ENCODE measurements at regions not wholly inside any gene's neighbourhood (a gene's known extent, or its start where the extent isn't known, plus 50 kb on each side); places are given as distances from the start of the nearest gene placed in this dataset.
"Not testable (repeated sequence)": the region's sequence is repeated elsewhere in the genome, so short reads cannot be mapped to it uniquely, and the experiment has no call there.

- no peak for DNase-seq (ENCODE audit: low read depth)
- POLR2A ChIA-PET = no interaction called here
- no peak overlapping the region for H3K4me3 ChIP-seq (ENCODE audit: low read depth, low read length)
- H3K36me3 ChIP-seq (ENCODE audit: control insufficient read depth, insufficient read depth, low read length) = no peaks in the 10 kb centered on the region
- CTCF ChIA-PET = interaction anchor here (1.0 kb wide), 1 partner anchor 59 kb away, joined by 3 read pairs; no protein-coding TSS in a partner anchor
- H3K27me3 ChIP-seq (ENCODE audit: control insufficient read depth, insufficient read depth, low read length) = no peaks in the 10 kb centered on the region
- TF ChIP-seq, protein P1, sequence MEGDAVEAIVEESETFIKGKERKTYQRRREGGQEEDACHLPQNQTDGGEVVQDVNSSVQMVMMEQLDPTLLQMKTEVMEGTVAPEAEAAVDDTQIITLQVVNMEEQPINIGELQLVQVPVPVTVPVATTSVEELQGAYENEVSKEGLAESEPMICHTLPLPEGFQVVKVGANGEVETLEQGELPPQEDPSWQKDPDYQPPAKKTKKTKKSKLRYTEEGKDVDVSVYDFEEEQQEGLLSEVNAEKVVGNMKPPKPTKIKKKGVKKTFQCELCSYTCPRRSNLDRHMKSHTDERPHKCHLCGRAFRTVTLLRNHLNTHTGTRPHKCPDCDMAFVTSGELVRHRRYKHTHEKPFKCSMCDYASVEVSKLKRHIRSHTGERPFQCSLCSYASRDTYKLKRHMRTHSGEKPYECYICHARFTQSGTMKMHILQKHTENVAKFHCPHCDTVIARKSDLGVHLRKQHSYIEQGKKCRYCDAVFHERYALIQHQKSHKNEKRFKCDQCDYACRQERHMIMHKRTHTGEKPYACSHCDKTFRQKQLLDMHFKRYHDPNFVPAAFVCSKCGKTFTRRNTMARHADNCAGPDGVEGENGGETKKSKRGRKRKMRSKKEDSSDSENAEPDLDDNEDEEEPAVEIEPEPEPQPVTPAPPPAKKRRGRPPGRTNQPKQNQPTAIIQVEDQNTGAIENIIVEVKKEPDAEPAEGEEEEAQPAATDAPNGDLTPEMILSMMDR (IDR thresholded peaks at IDR 0.05; ENCODE audit: insufficient read depth, low read depth, low read length) = no peak
Observed at GRCh38 chr6:106745824-106746582, 116.6 kb downstream of the QRSL1 start.

DNA sequence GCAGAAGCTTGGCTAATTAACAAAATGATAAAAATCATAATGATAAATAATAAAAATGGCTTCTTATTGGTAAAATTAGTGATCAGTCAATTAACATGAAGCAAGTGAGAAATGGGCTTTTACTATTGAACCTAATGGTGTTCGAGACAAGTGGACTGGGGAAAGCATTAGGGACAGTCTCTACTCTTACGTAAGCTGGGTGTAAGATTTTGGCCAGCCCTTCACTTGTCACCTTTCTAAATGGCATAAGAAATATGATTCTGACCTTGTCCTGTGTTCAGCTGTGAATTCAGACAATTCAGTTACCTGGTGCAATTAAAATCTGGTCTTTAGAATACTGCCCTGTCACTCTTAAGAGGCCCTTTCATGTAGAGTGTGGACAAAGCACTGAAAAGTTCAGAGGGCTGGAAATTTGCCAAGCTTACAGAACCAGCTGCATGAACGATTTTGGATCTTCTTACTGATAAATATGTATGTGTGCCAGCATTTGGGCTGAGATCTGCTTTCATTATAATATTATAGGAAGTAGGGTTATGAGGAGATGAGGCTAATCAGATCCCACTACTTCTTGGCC lies 115.9 kb downstream of the QRSL1 start:
- no peaks in the 10 kb centered on the region for H3K36me3 ChIP-seq (ENCODE audit: control insufficient read depth, insufficient read depth, low read length)
- TF ChIP-seq, protein P1 (IDR thresholded peaks at IDR 0.05; ENCODE audit: insufficient read depth, low read depth, low read length) = no peak
- DNase-seq (ENCODE audit: low read depth) = no peak
- H3K27me3 ChIP-seq (ENCODE audit: control insufficient read depth, insufficient read depth, low read length) = no peaks in the 10 kb centered on the region; the same call in 1 of the 2 replicates
- no peak overlapping the region for H3K4me3 ChIP-seq (ENCODE audit: low read depth, low read length)
- POLR2A ChIA-PET = no interaction called here
- CTCF ChIA-PET = interaction anchor here (0.5 kb wide), 1 partner anchor 1236 kb away, joined by 3 read pairs; no protein-coding TSS in a partner anchor

DNA sequence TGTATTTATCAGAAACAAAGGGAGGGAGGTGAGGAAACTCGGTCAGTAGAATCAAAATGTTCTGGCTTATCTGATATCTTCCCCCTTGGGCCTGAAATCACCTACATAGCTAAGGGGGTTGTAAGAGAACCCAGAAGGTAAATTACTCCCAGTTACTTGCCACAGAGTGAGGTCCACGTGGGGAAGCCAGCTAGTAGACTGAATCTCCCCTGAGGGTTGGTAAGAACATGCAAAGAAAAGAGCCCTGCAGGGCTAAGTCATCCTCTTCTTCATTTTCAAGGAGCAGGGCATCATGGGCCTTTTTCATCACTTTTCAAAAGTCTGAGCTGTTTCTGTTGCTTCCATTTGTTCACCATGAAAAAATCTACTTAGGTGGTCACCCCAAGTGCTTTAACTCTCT lies 115.4 kb downstream of the QRSL1 start:
- ChIA-PET POLR2A (no interaction called here), CTCF (interaction anchor here (0.5 kb wide), 1 partner anchor 1236 kb away, joined by 3 read pairs; no protein-coding TSS in a partner anchor)
- H3K4me3 ChIP-seq (ENCODE audit: low read depth, low read length) = no peak overlapping the region
- no peaks in the 10 kb centered on the region for H3K36me3 ChIP-seq (ENCODE audit: control insufficient read depth, insufficient read depth, low read length)
- TF ChIP-seq, protein P1 (IDR thresholded peaks at IDR 0.05; ENCODE audit: insufficient read depth, low read depth, low read length) = no peak
- H3K27me3 ChIP-seq (ENCODE audit: control insufficient read depth, insufficient read depth, low read length) = no peaks in the 10 kb centered on the region; the same call in 1 of the 2 replicates
- DNase-seq (ENCODE audit: low read depth) = no peak

DNA sequence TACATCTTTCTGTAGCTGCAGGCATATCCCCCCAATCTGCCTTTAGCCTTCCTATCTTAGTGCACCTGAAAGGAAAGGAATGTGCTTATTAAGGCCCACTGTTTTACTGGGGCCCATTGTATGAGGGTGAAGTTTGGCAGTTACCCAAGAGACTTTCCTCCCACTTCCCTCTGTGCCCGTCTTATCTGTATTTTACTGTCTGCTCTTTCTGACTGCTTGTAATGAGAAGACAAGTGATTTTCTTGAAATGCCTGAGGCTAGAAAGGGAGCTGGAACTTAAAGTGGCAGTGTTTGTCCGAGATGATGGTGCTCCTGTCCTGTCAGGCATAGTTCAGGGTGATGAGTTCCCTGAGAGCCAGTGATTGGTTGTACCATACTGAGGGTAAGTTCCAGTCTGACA lies 114.7 kb downstream of the QRSL1 start:
- H3K27me3 ChIP-seq (ENCODE audit: control insufficient read depth, insufficient read depth, low read length); H3K4me3 ChIP-seq (ENCODE audit: low read depth, low read length); POLR2A ChIA-PET; DNase-seq (ENCODE audit: low read depth); H3K36me3 ChIP-seq (ENCODE audit: control insufficient read depth, insufficient read depth, low read length); CTCF ChIA-PET: not testable (repeated sequence)

- POLR2A ChIA-PET = no interaction called here
- Histone ChIP-seq H3K27me3 (ENCODE audit: control insufficient read depth, insufficient read depth, low read length) (no peaks in the 10 kb centered on the region; the same call in 1 of the 2 replicates), H3K4me3 (ENCODE audit: low read depth, low read length) (no peak overlapping the region), H3K36me3 (ENCODE audit: control insufficient read depth, insufficient read depth, low read length) (no peaks in the 10 kb centered on the region)
- DNase-seq (ENCODE audit: low read depth) = no peak
- TF ChIP-seq, protein P1 (IDR thresholded peaks at IDR 0.05; ENCODE audit: insufficient read depth, low read depth, low read length) = no peak
- CTCF ChIA-PET = no interaction called here
Observed at GRCh38 chr6:106743612-106744011, 114.2 kb downstream of the QRSL1 start.
